Ishikawa (cell line): ENCODE measurements at regions not wholly inside any gene's neighbourhood (a gene's known extent, or its start where the extent isn't known, plus 50 kb on each side); places are given as distances from the start of the nearest gene placed in this dataset.

ENCODE experiments used
- CEBPB ChIP-seq: IDR thresholded peaks from 2 replicates; pipeline ENCODE4 v1.6.1; 2012
- CREB1 ChIP-seq: IDR thresholded peaks from 2 replicates; pipeline ENCODE4 v1.6.1; 2012; ENCODE audit warnings: low read depth
- EGR1 ChIP-seq: IDR thresholded peaks from 2 replicates; pipeline ENCODE4 v1.6.1; 2012
- EP300 ChIP-seq: IDR thresholded peaks from 2 replicates; pipeline ENCODE4 v1.6.1; 2012; ENCODE audit warnings: borderline replicate concordance
- FOXM1 ChIP-seq: IDR thresholded peaks from 2 replicates; pipeline ENCODE4 v1.6.1; 2012; ENCODE audit warnings: low read depth, borderline replicate concordance
- NFIC ChIP-seq: IDR thresholded peaks from 2 replicates; pipeline ENCODE4 v1.6.1; 2012
- RAD21 ChIP-seq: IDR thresholded peaks from 2 replicates; pipeline ENCODE4 v1.6.1; 2012; ENCODE audit warnings: low read depth
- TAF1 ChIP-seq: IDR thresholded peaks from 2 replicates; pipeline ENCODE4 v1.6.1; 2012; ENCODE audit warnings: low read depth, mild to moderate bottlenecking
- TCF12 ChIP-seq: IDR thresholded peaks from 2 replicates; pipeline ENCODE4 v1.6.1; 2012; ENCODE audit warnings: low read depth
- TEAD4 ChIP-seq: IDR thresholded peaks from 2 replicates; pipeline ENCODE4 v1.6.1; 2012
- YY1 ChIP-seq: IDR thresholded peaks from 2 replicates; pipeline ENCODE4 v1.6.1; 2012; ENCODE audit warnings: low read depth
- ZBTB7A ChIP-seq: IDR thresholded peaks from 2 replicates; pipeline ENCODE4 v1.6.1; 2012; ENCODE audit warnings: low read depth
- TF ChIP-seq, protein P1 (sequence below): IDR thresholded peaks from 2 replicates; pipeline ENCODE4 v1.6.1; 2012
- TF ChIP-seq, protein P2 (sequence below): IDR thresholded peaks from 2 replicates; pipeline ENCODE4 v1.6.1; 2012; ENCODE audit warnings: low read depth, mild to moderate bottlenecking
- TF ChIP-seq, protein P3 (sequence below): IDR thresholded peaks from 2 replicates; pipeline ENCODE4 v1.6.1; 2012

DNA sequence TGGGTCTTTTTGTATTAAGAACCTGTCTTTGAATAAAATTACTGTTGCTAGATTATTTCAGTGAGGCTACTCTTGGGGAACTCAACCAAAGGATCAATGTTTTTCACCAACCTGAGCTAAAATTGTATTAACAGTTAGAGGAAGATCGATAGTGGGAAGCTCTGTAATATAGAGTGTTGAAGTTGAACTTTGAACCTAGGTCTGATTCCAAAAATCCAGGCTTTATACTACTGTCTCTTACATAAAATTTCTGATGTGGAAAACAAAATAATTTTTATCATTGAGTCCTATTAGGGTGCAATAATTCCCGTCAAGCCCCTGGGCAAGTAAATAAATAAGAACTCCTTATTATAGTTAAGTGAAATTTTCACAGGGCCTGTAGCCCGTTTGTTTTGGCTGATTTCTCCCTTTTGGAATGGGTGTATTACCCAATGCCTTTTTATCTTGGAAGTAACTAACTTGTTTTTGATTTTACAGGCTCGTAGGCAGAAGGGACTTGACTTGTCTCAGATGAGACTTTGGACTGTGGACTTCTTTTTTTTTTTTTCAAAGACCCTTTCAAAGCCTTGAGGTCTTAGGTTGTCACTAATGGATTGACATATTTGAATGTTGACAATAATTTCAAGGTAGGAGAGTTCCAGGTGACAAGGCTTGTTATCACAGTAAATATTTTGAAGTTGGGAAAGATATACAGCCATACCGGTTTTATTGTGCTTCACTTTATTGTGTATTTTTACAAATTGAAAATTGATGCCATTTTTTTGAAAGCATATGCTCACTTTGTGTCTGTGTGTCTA is 276.1 kb downstream of the NFKBIZ start:
- no peak for TF ChIP-seq TAF1
- TF ChIP-seq EGR1, result no peak

- TF ChIP-seq TAF1, result no peak
- no peak for TF ChIP-seq RAD21
- no peak for TF ChIP-seq CEBPB
- no peak for TF ChIP-seq NFIC
- no peak for TF ChIP-seq EP300
- TF ChIP-seq EGR1, result no peak
- no peak for TF ChIP-seq TCF12
- TF ChIP-seq, protein P1, sequence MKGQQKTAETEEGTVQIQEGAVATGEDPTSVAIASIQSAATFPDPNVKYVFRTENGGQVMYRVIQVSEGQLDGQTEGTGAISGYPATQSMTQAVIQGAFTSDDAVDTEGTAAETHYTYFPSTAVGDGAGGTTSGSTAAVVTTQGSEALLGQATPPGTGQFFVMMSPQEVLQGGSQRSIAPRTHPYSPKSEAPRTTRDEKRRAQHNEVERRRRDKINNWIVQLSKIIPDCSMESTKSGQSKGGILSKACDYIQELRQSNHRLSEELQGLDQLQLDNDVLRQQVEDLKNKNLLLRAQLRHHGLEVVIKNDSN, result no peak
- TF ChIP-seq ZBTB7A, result no peak
- TF ChIP-seq YY1, result no peak
- TF ChIP-seq CREB1, result no peak
Measured at GRCh38 chr3:102125994-102126368, 276.7 kb downstream of the NFKBIZ start.

DNA sequence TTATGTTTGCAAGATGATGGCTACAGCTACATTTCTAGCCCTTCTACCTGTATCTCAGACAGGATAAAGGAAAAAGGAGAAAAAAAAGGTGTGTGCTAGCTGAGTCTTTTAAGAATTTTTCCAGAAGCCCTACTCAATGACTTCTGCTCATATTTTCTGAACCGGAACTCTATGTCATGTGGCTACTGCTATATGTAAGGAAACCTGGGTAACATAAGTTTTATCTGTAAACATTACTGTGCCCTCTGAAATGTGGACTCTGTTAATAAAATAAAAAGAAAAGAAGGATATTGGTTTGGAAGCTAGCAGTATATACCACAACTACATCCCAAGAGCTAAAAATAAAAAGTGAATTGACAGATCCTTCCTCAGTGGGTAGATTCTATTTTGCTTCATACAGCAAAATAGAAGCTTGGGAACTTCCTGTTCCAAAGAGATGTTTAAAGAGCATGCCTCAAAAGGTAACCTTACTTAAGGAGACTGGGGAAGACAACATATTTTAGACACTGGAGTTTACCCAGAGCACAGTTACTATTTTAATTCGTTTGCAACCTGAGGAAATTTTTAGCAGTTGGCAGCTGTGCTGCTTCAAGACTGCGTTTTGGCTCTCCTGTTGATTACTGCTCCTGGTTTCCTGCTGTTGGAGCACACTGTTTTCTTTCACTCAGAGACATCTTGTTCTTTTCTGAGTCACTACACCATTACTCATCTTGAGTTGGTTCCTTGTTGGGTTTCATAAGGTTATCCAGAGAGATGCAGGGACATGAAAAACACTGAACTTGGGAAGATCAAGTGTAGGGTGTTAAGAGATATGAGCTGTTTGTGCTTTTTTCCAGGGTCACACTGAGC is 280.7 kb downstream of the NFKBIZ start:
- TF ChIP-seq CREB1, result no peak
- TF ChIP-seq NFIC, result no peak
- no peak for TF ChIP-seq YY1
- no peak for TF ChIP-seq TEAD4
- TF ChIP-seq CEBPB, result no peak
- TF ChIP-seq, protein P2, sequence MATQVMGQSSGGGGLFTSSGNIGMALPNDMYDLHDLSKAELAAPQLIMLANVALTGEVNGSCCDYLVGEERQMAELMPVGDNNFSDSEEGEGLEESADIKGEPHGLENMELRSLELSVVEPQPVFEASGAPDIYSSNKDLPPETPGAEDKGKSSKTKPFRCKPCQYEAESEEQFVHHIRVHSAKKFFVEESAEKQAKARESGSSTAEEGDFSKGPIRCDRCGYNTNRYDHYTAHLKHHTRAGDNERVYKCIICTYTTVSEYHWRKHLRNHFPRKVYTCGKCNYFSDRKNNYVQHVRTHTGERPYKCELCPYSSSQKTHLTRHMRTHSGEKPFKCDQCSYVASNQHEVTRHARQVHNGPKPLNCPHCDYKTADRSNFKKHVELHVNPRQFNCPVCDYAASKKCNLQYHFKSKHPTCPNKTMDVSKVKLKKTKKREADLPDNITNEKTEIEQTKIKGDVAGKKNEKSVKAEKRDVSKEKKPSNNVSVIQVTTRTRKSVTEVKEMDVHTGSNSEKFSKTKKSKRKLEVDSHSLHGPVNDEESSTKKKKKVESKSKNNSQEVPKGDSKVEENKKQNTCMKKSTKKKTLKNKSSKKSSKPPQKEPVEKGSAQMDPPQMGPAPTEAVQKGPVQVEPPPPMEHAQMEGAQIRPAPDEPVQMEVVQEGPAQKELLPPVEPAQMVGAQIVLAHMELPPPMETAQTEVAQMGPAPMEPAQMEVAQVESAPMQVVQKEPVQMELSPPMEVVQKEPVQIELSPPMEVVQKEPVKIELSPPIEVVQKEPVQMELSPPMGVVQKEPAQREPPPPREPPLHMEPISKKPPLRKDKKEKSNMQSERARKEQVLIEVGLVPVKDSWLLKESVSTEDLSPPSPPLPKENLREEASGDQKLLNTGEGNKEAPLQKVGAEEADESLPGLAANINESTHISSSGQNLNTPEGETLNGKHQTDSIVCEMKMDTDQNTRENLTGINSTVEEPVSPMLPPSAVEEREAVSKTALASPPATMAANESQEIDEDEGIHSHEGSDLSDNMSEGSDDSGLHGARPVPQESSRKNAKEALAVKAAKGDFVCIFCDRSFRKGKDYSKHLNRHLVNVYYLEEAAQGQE, result no peak
- TF ChIP-seq ZBTB7A, result no peak
- no peak for TF ChIP-seq TAF1
- TF ChIP-seq, protein P1, result no peak
- TF ChIP-seq EP300, result no peak

DNA sequence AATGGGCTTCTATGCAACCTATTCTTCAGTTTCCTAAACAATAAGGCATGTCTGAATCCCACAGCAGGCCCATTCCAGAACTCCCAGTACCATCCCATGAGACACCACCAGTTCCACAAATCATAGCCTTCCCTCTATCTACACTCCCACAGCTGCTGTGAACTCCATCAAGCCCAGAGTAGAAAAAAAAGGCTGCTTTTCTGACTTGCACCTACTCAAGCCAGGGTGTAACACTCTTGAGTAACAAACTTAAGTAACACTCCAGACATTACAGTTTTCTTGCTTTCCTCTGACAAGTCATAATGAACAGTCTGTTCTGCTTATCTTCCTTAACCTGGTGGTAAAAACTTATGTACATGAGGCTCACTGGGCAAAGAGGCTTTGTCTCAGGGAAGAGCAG is 283.1 kb downstream of the NFKBIZ start:
- TF ChIP-seq RAD21, result no peak
- TF ChIP-seq TCF12, result no peak
- no peak for TF ChIP-seq ZBTB7A
- TF ChIP-seq, protein P2, result no peak
- TF ChIP-seq TAF1, result no peak
- TF ChIP-seq FOXM1, result no peak
- TF ChIP-seq, protein P3, sequence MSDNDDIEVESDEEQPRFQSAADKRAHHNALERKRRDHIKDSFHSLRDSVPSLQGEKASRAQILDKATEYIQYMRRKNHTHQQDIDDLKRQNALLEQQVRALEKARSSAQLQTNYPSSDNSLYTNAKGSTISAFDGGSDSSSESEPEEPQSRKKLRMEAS, result no peak

GRCh38 chr3:102133376-102133775 is 284.1 kb downstream of the NFKBIZ start:
- TF ChIP-seq NFIC (no peak), TEAD4 (no peak), EP300 (no peak), YY1 (no peak), CEBPB (no peak), RAD21 (no peak)
- TF ChIP-seq, protein P2, result no peak
